ENCODE measurements at regions not wholly inside any gene's neighbourhood (a gene's known extent, or its start where the extent isn't known, plus 50 kb on each side); places are given as distances from the start of the nearest gene placed in this dataset.
A peak's percentile ranks its signal among the peaks of the same experiment; 100 is the strongest.
"Not testable (repeated sequence)": the region's sequence is repeated elsewhere in the genome, so short reads cannot be mapped to it uniquely, and the experiment has no call there.

- 92 to 98% (median 96%) methylated on average over 2 of the region's 2 CpGs for WGBS, 5 donors
- no peaks in the 10 kb centered on the region for H3K27me3 ChIP-seq
- TF ChIP-seq POLR2AphosphoS5 (IDR thresholded peaks at IDR 0.05) (no peak), POLR2A (IDR thresholded peaks at IDR 0.05) (no peak), CTCF (IDR thresholded peaks at IDR 0.05) (no peak), EP300 (IDR thresholded peaks at IDR 0.05) (no peak)
- intact Hi-C loops (cut with DNase I; ENCODE audit: low total_unique reads), result no loop called here
- H3K36me3 ChIP-seq, result no peaks in the 10 kb centered on the region
- no peak overlapping the region for H3K4me3 ChIP-seq
- H3K4me1 ChIP-seq, result no peaks in the 10 kb centered on the region
- DNase-seq, result no peak
- no peak overlapping the region for H3K27ac ChIP-seq
- no peaks in the 10 kb centered on the region for H3K9me3 ChIP-seq
These were observed 597.4 kb upstream of the CCDC179 start for GRCh38 chr11:23457641-23458040.

GRCh38 chr11:23471878-23472277, 611.6 kb upstream of the CCDC179 start:
- Histone ChIP-seq H3K4me3 (no peak overlapping the region), H3K27ac (no peak overlapping the region), H3K27me3 (no peaks in the 10 kb centered on the region), H3K36me3 (no peaks in the 10 kb centered on the region), H3K4me1 (no peaks in the 10 kb centered on the region), H3K9me3 (no peaks in the 10 kb centered on the region)
- no peak for DNase-seq
- 81 to 95% (median 88%) methylated on average over 2 of the region's 2 CpGs for WGBS, 5 donors
- no peak for TF ChIP-seq CTCF (IDR thresholded peaks at IDR 0.05)
- no peak for TF ChIP-seq EP300 (IDR thresholded peaks at IDR 0.05)
- TF ChIP-seq POLR2A (IDR thresholded peaks at IDR 0.05), result no peak
- TF ChIP-seq POLR2AphosphoS5 (IDR thresholded peaks at IDR 0.05), result no peak
- intact Hi-C loops (cut with DNase I; ENCODE audit: low total_unique reads), result no loop called here

GRCh38 chr11:23473782-23474181, 613.5 kb upstream of the CCDC179 start:
- no peak overlapping the region for H3K4me3 ChIP-seq
- intact Hi-C loops (cut with DNase I; ENCODE audit: low total_unique reads), result no loop called here
- H3K27ac ChIP-seq, result no peak overlapping the region
- H3K9me3 ChIP-seq, result no peaks in the 10 kb centered on the region
- H3K36me3 ChIP-seq, result no peaks in the 10 kb centered on the region
- H3K4me1 ChIP-seq, result no peaks in the 10 kb centered on the region
- no peaks in the 10 kb centered on the region for H3K27me3 ChIP-seq
- no peak for TF ChIP-seq CTCF (IDR thresholded peaks at IDR 0.05)
- no peak for TF ChIP-seq POLR2AphosphoS5 (IDR thresholded peaks at IDR 0.05)
- TF ChIP-seq EP300 (IDR thresholded peaks at IDR 0.05), result no peak
- DNase-seq, result peak in 1 of 2 donors; percentile 24

GRCh38 chr11:23480736-23481135, 620.5 kb upstream of the CCDC179 start:
- intact Hi-C loops (cut with DNase I; ENCODE audit: low total_unique reads), result no loop called here
- H3K9me3 ChIP-seq, result peaks cover 0 to 13% (median under 1%) of the 10 kb centered on the region in 4 donors
- no peaks in the 10 kb centered on the region for H3K4me1 ChIP-seq
- no peak overlapping the region for H3K27ac ChIP-seq
- no peak overlapping the region for H3K4me3 ChIP-seq
- no peaks in the 10 kb centered on the region for H3K27me3 ChIP-seq
- no peak for TF ChIP-seq POLR2A (IDR thresholded peaks at IDR 0.05)
- no peak for TF ChIP-seq EP300 (IDR thresholded peaks at IDR 0.05)
- TF ChIP-seq CTCF (IDR thresholded peaks at IDR 0.05), result no peak
- no peak for TF ChIP-seq POLR2AphosphoS5 (IDR thresholded peaks at IDR 0.05)
- H3K36me3 ChIP-seq, result no peaks in the 10 kb centered on the region
- DNase-seq, result peak in 1 of 2 donors; percentile 8

- DNase-seq; H3K27ac ChIP-seq; H3K4me3 ChIP-seq; H3K36me3 ChIP-seq; H3K4me1 ChIP-seq; H3K27me3 ChIP-seq; intact Hi-C loops (cut with DNase I; ENCODE audit: low total_unique reads): not testable (repeated sequence)
- peaks cover 0 to 29% (median 7%) of the 10 kb centered on the region in 4 donors for H3K9me3 ChIP-seq
- WGBS, 5 donors, result 33 to 61% (median 53%) methylated on average over 3 of the region's 3 CpGs
These were observed 623.9 kb upstream of the CCDC179 start for GRCh38 chr11:23484146-23484545.

GRCh38 chr11:23484618-23485017, 624.3 kb upstream of the CCDC179 start:
- H3K27me3 ChIP-seq; DNase-seq; H3K4me3 ChIP-seq; H3K27ac ChIP-seq; H3K36me3 ChIP-seq; intact Hi-C loops (cut with DNase I; ENCODE audit: low total_unique reads); H3K4me1 ChIP-seq: not testable (repeated sequence)
- WGBS, 5 donors, result 86 to 94% (median 92%) methylated on average over 2 to 3 of the region's 3 CpGs
- H3K9me3 ChIP-seq, result peaks cover 0 to 31% (median 7%) of the 10 kb centered on the region in 4 donors

Measured in stomach (tissue), 8 donors.